ENCODE measurements at regions not wholly inside any gene's neighbourhood (a gene's known extent, or its start where the extent isn't known, plus 50 kb on each side); places are given as distances from the start of the nearest gene placed in this dataset.

DNA sequence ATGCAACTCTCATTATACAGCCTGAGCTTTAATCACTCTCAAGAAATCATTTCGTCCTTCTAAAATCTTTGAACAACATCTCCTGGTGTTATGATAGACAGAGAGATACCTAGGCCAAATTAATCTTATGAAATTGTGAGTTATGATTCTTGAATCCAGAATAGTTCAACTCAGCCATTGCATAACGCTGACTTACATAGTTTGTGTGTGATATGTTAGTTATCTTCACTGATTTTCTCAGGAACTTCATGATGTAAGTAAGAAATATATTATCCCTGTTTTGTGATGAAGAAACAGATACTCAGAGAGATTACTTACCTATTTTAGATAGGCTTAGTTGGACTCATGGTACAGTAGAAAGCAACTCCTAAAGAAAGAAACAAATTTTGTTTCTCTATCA is 684.4 kb downstream of the ZEB2 start:
- Histone ChIP-seq H2AFZ (ENCODE audit: low read length) (no peak overlapping the region), H3K23ac (ENCODE audit: insufficient read length, low read depth, low read length) (no peak overlapping the region), H3K18ac (ENCODE audit: insufficient read length, low read depth, low read length) (no peak overlapping the region), H2BK12ac (ENCODE audit: insufficient read length, low read depth, low read length) (no peak overlapping the region), H3K9me3 (ENCODE audit: control insufficient read depth, low read depth, low read length) (no peaks in the 10 kb centered on the region), H3K79me2 (ENCODE audit: insufficient read depth, low read length) (no peaks in the 10 kb centered on the region), H4K8ac (replicated peaks; ENCODE audit: insufficient read length, low read depth, low read length) (no peak overlapping the region), H3K14ac (ENCODE audit: insufficient read depth, low read length) (no peak overlapping the region), H2AK5ac (ENCODE audit: insufficient read length, low read length) (no peak overlapping the region), H4K91ac (ENCODE audit: insufficient read length, low read depth, low read length) (no peak overlapping the region), H3K56ac (ENCODE audit: insufficient read length, low read depth, low read length) (no peak overlapping the region), H3K27me3 (ENCODE audit: insufficient read depth, low read length) (no peaks in the 10 kb centered on the region), H2BK5ac (ENCODE audit: insufficient read length, low read length) (no peak overlapping the region), H2BK120ac (ENCODE audit: low read depth, low read length, poor library complexity, severe bottlenecking) (no peak overlapping the region), H4K20me1 (ENCODE audit: control insufficient read depth, insufficient read depth, insufficient read length) (no peaks in the 10 kb centered on the region), H3K4ac (ENCODE audit: low read depth, low read length) (no peak overlapping the region), H2BK20ac (ENCODE audit: low read depth, low read length, poor library complexity, severe bottlenecking) (no peak overlapping the region), H3T11ph (ENCODE audit: low read length) (no peak overlapping the region), H3K4me2 (ENCODE audit: insufficient read depth, insufficient read length, low read length) (no peak overlapping the region), H3K79me1 (ENCODE audit: insufficient read depth, low read depth, low read length, poor library complexity, severe bottlenecking) (no peaks in the 10 kb centered on the region), H3K23me2 (ENCODE audit: insufficient read length, low read depth, low read length, poor library complexity, severe bottlenecking) (no peaks in the 10 kb centered on the region), H3K4me1 (ENCODE audit: insufficient read depth, low read length) (peaks cover 7% of the 10 kb centered on the region), H4K5ac (ENCODE audit: insufficient read length, low read depth, low read length) (no peak overlapping the region), H3K9ac (ENCODE audit: extremely low read depth, insufficient read length, low read length) (no peak overlapping the region), H3K27ac (ENCODE audit: insufficient read length, low read depth, low read length) (no peak overlapping the region), H2BK15ac (ENCODE audit: low read depth, low read length) (no peak overlapping the region)
- Mint-ChIP-seq H3K4me3 (no peak overlapping the region), H3K27me3 (ENCODE audit: low read depth) (no peaks in the 10 kb centered on the region), H3K4me1 (peaks cover 18 to 27% of the 10 kb centered on the region in 2 experiments), H3K9me3 (no peaks in the 10 kb centered on the region; a peak in 1 of 5 replicates), H3K36me3 (ENCODE audit: insufficient read depth in 1 of 3, low read depth in 3 of 3) (no peaks in the 10 kb centered on the region), H3K27ac (no peak overlapping the region)
- no CpG with 5 or more reads among the region's 2 CpGs for WGBS (ENCODE audit: extremely low coverage, insufficient read length, low lambda C conversion rate)
- TF ChIP-seq, protein P1, sequence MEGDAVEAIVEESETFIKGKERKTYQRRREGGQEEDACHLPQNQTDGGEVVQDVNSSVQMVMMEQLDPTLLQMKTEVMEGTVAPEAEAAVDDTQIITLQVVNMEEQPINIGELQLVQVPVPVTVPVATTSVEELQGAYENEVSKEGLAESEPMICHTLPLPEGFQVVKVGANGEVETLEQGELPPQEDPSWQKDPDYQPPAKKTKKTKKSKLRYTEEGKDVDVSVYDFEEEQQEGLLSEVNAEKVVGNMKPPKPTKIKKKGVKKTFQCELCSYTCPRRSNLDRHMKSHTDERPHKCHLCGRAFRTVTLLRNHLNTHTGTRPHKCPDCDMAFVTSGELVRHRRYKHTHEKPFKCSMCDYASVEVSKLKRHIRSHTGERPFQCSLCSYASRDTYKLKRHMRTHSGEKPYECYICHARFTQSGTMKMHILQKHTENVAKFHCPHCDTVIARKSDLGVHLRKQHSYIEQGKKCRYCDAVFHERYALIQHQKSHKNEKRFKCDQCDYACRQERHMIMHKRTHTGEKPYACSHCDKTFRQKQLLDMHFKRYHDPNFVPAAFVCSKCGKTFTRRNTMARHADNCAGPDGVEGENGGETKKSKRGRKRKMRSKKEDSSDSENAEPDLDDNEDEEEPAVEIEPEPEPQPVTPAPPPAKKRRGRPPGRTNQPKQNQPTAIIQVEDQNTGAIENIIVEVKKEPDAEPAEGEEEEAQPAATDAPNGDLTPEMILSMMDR (conservative IDR thresholded peaks at IDR 0.05), result no peak
- no peak for DNase-seq

Data from H9 (cell line).